Uterus (tissue), 2 donors: ENCODE measurements at regions not wholly inside any gene's neighbourhood (a gene's known extent, or its start where the extent isn't known, plus 50 kb on each side); places are given as distances from the start of the nearest gene placed in this dataset.

ENCODE experiments used
- POLR2A ChIP-seq, 2 donors: fragments of 450-650 bp; IDR thresholded peaks; one replicate each; pipeline ENCODE4 v1.6.1; 2016; ENCODE audit warnings: antibody characterized with exemption in 2 of 2, mild to moderate bottlenecking in 1 of 2, moderate library complexity in 1 of 2
- TF ChIP-seq, protein P1 (sequence below), 4 experiments: fragments of 200-600 bp in 2 of 4; fragments of 450-650 bp in 2 of 4; sonication (generic) in 2 of 4; IDR thresholded peaks; one replicate each; pipeline ENCODE4 v1.5.1; 2016 to 2019; ENCODE audit warnings: antibody characterized with exemption in 4 of 4, mild to moderate bottlenecking in 2 of 4, moderate library complexity in 1 of 4

- no peak for TF ChIP-seq POLR2A (IDR thresholded peaks at IDR 0.05)
- TF ChIP-seq, protein P1, sequence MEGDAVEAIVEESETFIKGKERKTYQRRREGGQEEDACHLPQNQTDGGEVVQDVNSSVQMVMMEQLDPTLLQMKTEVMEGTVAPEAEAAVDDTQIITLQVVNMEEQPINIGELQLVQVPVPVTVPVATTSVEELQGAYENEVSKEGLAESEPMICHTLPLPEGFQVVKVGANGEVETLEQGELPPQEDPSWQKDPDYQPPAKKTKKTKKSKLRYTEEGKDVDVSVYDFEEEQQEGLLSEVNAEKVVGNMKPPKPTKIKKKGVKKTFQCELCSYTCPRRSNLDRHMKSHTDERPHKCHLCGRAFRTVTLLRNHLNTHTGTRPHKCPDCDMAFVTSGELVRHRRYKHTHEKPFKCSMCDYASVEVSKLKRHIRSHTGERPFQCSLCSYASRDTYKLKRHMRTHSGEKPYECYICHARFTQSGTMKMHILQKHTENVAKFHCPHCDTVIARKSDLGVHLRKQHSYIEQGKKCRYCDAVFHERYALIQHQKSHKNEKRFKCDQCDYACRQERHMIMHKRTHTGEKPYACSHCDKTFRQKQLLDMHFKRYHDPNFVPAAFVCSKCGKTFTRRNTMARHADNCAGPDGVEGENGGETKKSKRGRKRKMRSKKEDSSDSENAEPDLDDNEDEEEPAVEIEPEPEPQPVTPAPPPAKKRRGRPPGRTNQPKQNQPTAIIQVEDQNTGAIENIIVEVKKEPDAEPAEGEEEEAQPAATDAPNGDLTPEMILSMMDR (IDR thresholded peaks at IDR 0.05): no peak
These were observed 220.2 kb upstream of the CLINT1 start for GRCh38 chr5:158079097-158079496.
